ENCODE measurements at regions not wholly inside any gene's neighbourhood (a gene's known extent, or its start where the extent isn't known, plus 50 kb on each side); places are given as distances from the start of the nearest gene placed in this dataset.

DNA sequence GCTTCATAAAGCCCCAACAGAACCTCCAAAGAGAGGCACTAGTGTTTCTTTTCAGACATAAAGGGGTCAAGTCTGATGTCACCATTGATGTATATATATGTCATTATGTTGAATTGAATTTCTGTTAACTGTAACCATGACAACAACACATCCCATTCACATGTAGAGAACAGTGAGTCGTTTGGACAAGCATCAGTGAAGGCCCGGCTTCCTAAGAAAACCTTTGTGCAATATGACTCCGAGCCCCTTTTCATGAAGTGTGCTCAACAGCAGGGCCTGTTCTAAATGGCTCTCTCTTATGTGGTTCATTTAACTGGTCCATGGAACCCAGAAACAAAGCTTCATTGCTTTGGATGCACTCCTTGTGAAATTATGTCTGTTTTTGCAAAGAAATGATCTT lies 67.2 kb upstream of the UBL3 start:
- TF ChIP-seq, protein P1, sequence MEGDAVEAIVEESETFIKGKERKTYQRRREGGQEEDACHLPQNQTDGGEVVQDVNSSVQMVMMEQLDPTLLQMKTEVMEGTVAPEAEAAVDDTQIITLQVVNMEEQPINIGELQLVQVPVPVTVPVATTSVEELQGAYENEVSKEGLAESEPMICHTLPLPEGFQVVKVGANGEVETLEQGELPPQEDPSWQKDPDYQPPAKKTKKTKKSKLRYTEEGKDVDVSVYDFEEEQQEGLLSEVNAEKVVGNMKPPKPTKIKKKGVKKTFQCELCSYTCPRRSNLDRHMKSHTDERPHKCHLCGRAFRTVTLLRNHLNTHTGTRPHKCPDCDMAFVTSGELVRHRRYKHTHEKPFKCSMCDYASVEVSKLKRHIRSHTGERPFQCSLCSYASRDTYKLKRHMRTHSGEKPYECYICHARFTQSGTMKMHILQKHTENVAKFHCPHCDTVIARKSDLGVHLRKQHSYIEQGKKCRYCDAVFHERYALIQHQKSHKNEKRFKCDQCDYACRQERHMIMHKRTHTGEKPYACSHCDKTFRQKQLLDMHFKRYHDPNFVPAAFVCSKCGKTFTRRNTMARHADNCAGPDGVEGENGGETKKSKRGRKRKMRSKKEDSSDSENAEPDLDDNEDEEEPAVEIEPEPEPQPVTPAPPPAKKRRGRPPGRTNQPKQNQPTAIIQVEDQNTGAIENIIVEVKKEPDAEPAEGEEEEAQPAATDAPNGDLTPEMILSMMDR (IDR thresholded peaks at IDR 0.05): no peak
- TF ChIP-seq POLR2A (IDR thresholded peaks at IDR 0.05; ENCODE audit: low read length) (no peak), MYC (IDR thresholded peaks at IDR 0.05; ENCODE audit: borderline replicate concordance, low read length) (no peak), CHD4 (IDR thresholded peaks at IDR 0.05; ENCODE audit: borderline replicate concordance) (no peak), JUNB (IDR thresholded peaks at IDR 0.05) (no peak), HEYL (CRISPR knock-in tag; IDR thresholded peaks at IDR 0.05) (no peak), RCOR1 (IDR thresholded peaks at IDR 0.05; ENCODE audit: low read depth, low read length) (no peak), EP300 (IDR thresholded peaks at IDR 0.05) (no peak), MAX (IDR thresholded peaks at IDR 0.05) (no peak), PHF8 (IDR thresholded peaks at IDR 0.05; ENCODE audit: borderline replicate concordance, low read depth) (no peak), RFX5 (IDR thresholded peaks at IDR 0.05) (no peak)
- TF ChIP-seq, protein P2, sequence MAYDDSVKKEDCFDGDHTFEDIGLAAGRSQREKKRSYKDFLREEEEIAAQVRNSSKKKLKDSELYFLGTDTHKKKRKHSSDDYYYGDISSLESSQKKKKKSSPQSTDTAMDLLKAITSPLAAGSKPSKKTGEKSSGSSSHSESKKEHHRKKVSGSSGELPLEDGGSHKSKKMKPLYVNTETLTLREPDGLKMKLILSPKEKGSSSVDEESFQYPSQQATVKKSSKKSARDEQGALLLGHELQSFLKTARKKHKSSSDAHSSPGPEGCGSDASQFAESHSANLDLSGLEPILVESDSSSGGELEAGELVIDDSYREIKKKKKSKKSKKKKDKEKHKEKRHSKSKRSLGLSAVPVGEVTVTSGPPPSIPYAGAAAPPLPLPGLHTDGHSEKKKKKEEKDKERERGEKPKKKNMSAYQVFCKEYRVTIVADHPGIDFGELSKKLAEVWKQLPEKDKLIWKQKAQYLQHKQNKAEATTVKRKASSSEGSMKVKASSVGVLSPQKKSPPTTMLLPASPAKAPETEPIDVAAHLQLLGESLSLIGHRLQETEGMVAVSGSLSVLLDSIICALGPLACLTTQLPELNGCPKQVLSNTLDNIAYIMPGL (CRISPR knock-in tag; IDR thresholded peaks at IDR 0.05; ENCODE audit: borderline replicate concordance): no peak
- TF ChIP-seq, protein P3, sequence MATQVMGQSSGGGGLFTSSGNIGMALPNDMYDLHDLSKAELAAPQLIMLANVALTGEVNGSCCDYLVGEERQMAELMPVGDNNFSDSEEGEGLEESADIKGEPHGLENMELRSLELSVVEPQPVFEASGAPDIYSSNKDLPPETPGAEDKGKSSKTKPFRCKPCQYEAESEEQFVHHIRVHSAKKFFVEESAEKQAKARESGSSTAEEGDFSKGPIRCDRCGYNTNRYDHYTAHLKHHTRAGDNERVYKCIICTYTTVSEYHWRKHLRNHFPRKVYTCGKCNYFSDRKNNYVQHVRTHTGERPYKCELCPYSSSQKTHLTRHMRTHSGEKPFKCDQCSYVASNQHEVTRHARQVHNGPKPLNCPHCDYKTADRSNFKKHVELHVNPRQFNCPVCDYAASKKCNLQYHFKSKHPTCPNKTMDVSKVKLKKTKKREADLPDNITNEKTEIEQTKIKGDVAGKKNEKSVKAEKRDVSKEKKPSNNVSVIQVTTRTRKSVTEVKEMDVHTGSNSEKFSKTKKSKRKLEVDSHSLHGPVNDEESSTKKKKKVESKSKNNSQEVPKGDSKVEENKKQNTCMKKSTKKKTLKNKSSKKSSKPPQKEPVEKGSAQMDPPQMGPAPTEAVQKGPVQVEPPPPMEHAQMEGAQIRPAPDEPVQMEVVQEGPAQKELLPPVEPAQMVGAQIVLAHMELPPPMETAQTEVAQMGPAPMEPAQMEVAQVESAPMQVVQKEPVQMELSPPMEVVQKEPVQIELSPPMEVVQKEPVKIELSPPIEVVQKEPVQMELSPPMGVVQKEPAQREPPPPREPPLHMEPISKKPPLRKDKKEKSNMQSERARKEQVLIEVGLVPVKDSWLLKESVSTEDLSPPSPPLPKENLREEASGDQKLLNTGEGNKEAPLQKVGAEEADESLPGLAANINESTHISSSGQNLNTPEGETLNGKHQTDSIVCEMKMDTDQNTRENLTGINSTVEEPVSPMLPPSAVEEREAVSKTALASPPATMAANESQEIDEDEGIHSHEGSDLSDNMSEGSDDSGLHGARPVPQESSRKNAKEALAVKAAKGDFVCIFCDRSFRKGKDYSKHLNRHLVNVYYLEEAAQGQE (IDR thresholded peaks at IDR 0.05): no peak
- TF ChIP-seq, protein P4, sequence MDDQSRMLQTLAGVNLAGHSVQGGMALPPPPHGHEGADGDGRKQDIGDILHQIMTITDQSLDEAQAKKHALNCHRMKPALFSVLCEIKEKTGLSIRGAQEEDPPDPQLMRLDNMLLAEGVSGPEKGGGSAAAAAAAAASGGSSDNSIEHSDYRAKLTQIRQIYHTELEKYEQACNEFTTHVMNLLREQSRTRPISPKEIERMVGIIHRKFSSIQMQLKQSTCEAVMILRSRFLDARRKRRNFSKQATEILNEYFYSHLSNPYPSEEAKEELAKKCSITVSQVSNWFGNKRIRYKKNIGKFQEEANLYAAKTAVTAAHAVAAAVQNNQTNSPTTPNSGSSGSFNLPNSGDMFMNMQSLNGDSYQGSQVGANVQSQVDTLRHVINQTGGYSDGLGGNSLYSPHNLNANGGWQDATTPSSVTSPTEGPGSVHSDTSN (IDR thresholded peaks at IDR 0.05): no peak

Data from A549 (cell line).